K562 (cell line): ENCODE measurements at regions not wholly inside any gene's neighbourhood (a gene's known extent, or its start where the extent isn't known, plus 50 kb on each side); places are given as distances from the start of the nearest gene placed in this dataset.

Source experiments
- ATAC-seq: fragments of 200-7000 bp; cut with Tn5 transposase; 3 replicates; pipeline ENCODE4 v1.9.1; 2020; ENCODE audit warnings: moderate library complexity
- BruUV-seq: library from RNA; stranded (reverse); fragments of 400-500 nt; replicated peaks from 2 replicates; lab custom pipeline; 2021; lab: Mats Ljungman, UMichigan
- CTCF ChIA-PET: fragments of 300-600 bp; formaldehyde crosslinking; extraction: SDS; loops from one replicate; lab custom pipeline; 2021; ENCODE audit warnings: low intra/inter-chr PET ratio; lab: Yijun Ruan, JAX
- POLR2A ChIA-PET: fragments of 300-600, 350-650 bp; sonication (Branson Sonifier 250); formaldehyde crosslinking; extraction: SDS; loops from one replicate; lab custom pipeline; 2021; ENCODE audit warnings: antibody characterized with exemption, inconsistent platforms; lab: Yijun Ruan, JAX
- DNase-seq, 4 experiments: peaks; one replicate each; pipeline versions ENCODE4 v3.0.0 to v3.0.0-alpha.2; 2011 to 2018; ENCODE audit warnings: low spot score in 3 of 4, mixed read lengths in 3 of 4; ENCODE audit errors: extremely low read depth in 1 of 4
- FAIRE-seq: peaks from 2 replicates; lab custom pipeline; 2011; peaks lifted over from hg19 to GRCh38; lab: Jason Lieb, UNC
- H2AFZ ChIP-seq: 2 replicates; pipeline ENCODE4 v1.6.0; 2011; ENCODE audit warnings: low read depth, low read length, control low read depth, inconsistent platforms
- H3K27ac ChIP-seq: fragments of 200-600 bp; 3 replicates; pipeline ENCODE4 v1.8.0; 2011; ENCODE audit warnings: low read depth, mild to moderate bottlenecking, control low read depth, inconsistent platforms, low read length, moderate library complexity, mixed read lengths; ENCODE audit errors: extremely low read depth
- H3K27me3 ChIP-seq, 2 experiments: fragments of 300-600 bp in 1 of 2; 2 replicates in 1 of 2; 3 replicates in 1 of 2; pipeline versions ENCODE4 v1.6.0 to v1.8.0; 2011; ENCODE audit warnings: inconsistent platforms in 2 of 2, low read length in 2 of 2, mild to moderate bottlenecking in 1 of 2, mixed read lengths in 1 of 2, moderate library complexity in 1 of 2; ENCODE audit not compliant: control insufficient read depth in 2 of 2, insufficient read depth in 2 of 2
- H3K36me3 ChIP-seq: fragments of 300-600 bp; 3 replicates; pipeline ENCODE4 v1.8.0; 2011; ENCODE audit warnings: mild to moderate bottlenecking, low read length, inconsistent platforms; ENCODE audit not compliant: control insufficient read depth, insufficient read depth
- H3K4me1 ChIP-seq, 2 experiments: fragments of 200-600 bp in 1 of 2; replicated peaks in 1 of 2; 2 replicates in 1 of 2; 3 replicates in 1 of 2; pipeline versions ENCODE4 v1.5.1 to v1.8.0; 2011; ENCODE audit warnings: inconsistent platforms in 2 of 2, low read length in 2 of 2, mild to moderate bottlenecking in 1 of 2, mixed read lengths in 1 of 2, moderate library complexity in 1 of 2; ENCODE audit not compliant: control insufficient read depth in 2 of 2, insufficient read depth in 2 of 2
- H3K4me2 ChIP-seq: 2 replicates; pipeline ENCODE4 v1.6.1; 2011; ENCODE audit warnings: low read length, control low read depth, inconsistent platforms, mixed read lengths; ENCODE audit not compliant: insufficient read depth
- H3K4me3 ChIP-seq: fragments of 200-600 bp; sonication (generic), shearing (Covaris generic); 2 replicates; pipeline ENCODE4 v1.5.1; 2016; ENCODE audit warnings: control low read depth, inconsistent platforms
- H3K79me2 ChIP-seq: fragments of 200-600 bp; 3 replicates; pipeline ENCODE4 v1.8.0; 2011; ENCODE audit warnings: low read length, inconsistent platforms; ENCODE audit not compliant: control insufficient read depth, insufficient read depth
- H3K9ac ChIP-seq, 2 experiments: 2 replicates each; pipeline versions ENCODE4 v1.6.0 to v1.6.1; 2011; ENCODE audit warnings: low read depth in 2 of 2, low read length in 2 of 2, control low read depth in 1 of 2, inconsistent platforms in 1 of 2, mild to moderate bottlenecking in 1 of 2, mixed read lengths in 1 of 2; ENCODE audit not compliant: insufficient read depth in 1 of 2
- H3K9me1 ChIP-seq: one replicate; pipeline ENCODE4 v1.6.0; 2011; ENCODE audit warnings: inconsistent platforms, mild to moderate bottlenecking, low read length, moderate library complexity; ENCODE audit not compliant: control insufficient read depth, insufficient read depth
- H3K9me3 ChIP-seq: replicated peaks from 2 replicates; pipeline ENCODE4 v1.5.1; 2011; ENCODE audit warnings: low read depth, low read length, inconsistent platforms; ENCODE audit not compliant: control insufficient read depth, insufficient read depth
- H4K20me1 ChIP-seq: replicated peaks from 2 replicates; pipeline ENCODE4 v1.6.1; 2011; ENCODE audit warnings: low read length, inconsistent platforms, mixed read lengths; ENCODE audit not compliant: control insufficient read depth, insufficient read depth
- ETS1 ChIP-seq: conservative IDR thresholded peaks from 2 replicates; pipeline ENCODE4 v1.6.1; 2011; ENCODE audit warnings: low read depth, mild to moderate bottlenecking, low read length; ENCODE audit not compliant: control insufficient read depth
- HSF4 ChIP-seq: fragments of 250-450 bp; sonication (Bioruptor Pico); IDR thresholded peaks from 2 replicates; pipeline ENCODE4 v2.1.2; 2022; ENCODE audit warnings: mild to moderate bottlenecking, moderate library complexity, borderline replicate concordance
- NFRKB ChIP-seq: fragments of 450-650 bp; IDR thresholded peaks from 2 replicates; pipeline ENCODE4 v1.6.1; 2016; ENCODE audit warnings: low read depth
- PML ChIP-seq: IDR thresholded peaks from 2 replicates; pipeline ENCODE4 v1.6.1; 2012; ENCODE audit warnings: low read length, inconsistent platforms
- SAFB ChIP-seq: fragments of 200-400 bp; formaldehyde crosslinking; IDR thresholded peaks from 2 replicates; pipeline ENCODE4 v1.6.1; 2017; ENCODE audit warnings: low read depth, low read length, borderline replicate concordance
- SIRT6 ChIP-seq: IDR thresholded peaks from one replicate; pipeline ENCODE4 v1.6.1; 2012; ENCODE audit warnings: low read depth, mild to moderate bottlenecking, control low read depth, inconsistent platforms, low read length, moderate library complexity
- SMARCA5 ChIP-seq: fragments of 450-650 bp; IDR thresholded peaks from 2 replicates; pipeline ENCODE4 v1.6.1; 2016
- TCF7 ChIP-seq: sonication (generic); IDR thresholded peaks from 2 replicates; pipeline ENCODE4 v1.6.1; 2016; ENCODE audit warnings: antibody characterized with exemption, borderline replicate concordance
- ZBTB49 ChIP-seq: sonication (generic); formaldehyde crosslinking; IDR thresholded peaks from 2 replicates; pipeline ENCODE4 v1.8.0; 2022; ENCODE audit warnings: missing genetic modification reagents, mild to moderate bottlenecking, borderline replicate concordance
- ZFP91 ChIP-seq: sonication (generic); formaldehyde crosslinking; IDR thresholded peaks from 2 replicates; pipeline ENCODE4 v1.8.0; 2022; ENCODE audit warnings: mild to moderate bottlenecking, missing genetic modification reagents
- WGBS: fragments of 100-300 bp; shearing (Covaris generic); methylation state at CpG from one replicate; pipeline ENCODE4 v1.1.6; 2016; ENCODE audit warnings: low coverage, mixed read lengths; ENCODE audit not compliant: insufficient coverage; ENCODE audit errors: missing lambda C conversion rate; 5-methylcytosine and 5-hydroxymethylcytosine counted together
- in situ Hi-C: fragments of 300-500 bp; cut with MboI; formaldehyde crosslinking; loops from 4 replicates; pipeline ENCODE4 v1.15.0; 2018; ENCODE audit warnings: inconsistent platforms, mixed read lengths
- intact Hi-C: fragments of 100-400 bp; cut with micrococcal nuclease; formaldehyde crosslinking; loops from 2 replicates; pipeline ENCODE4 v1.14.2; 2022
- TF ChIP-seq, protein P1 (sequence below): sonication (generic); formaldehyde crosslinking; IDR thresholded peaks from 2 replicates; pipeline ENCODE4 v1.8.0; 2022; ENCODE audit warnings: mild to moderate bottlenecking, missing genetic modification reagents
- TF ChIP-seq, protein P2 (sequence below): fragments of 200-800 bp; sonication (Bioruptor generic); IDR thresholded peaks from 2 replicates; pipeline ENCODE4 v1.6.1; 2017; ENCODE audit warnings: missing genetic modification characterization, missing compliant biosample characterization

- no peaks in the 10 kb centered on the region for H3K9me1 ChIP-seq
- no peaks in the 10 kb centered on the region for H3K79me2 ChIP-seq
- no peaks in the 10 kb centered on the region for H3K36me3 ChIP-seq
- BruUV-seq = no TSS peak
- H4K20me1 ChIP-seq = no peaks in the 10 kb centered on the region
- H3K4me2 ChIP-seq = no peak overlapping the region
- ATAC-seq = no peak
- CTCF ChIA-PET = no interaction called here
- no peak for FAIRE-seq
- H3K4me1 ChIP-seq = no peaks in the 10 kb centered on the region
- DNase-seq = no peak
- intact Hi-C loops = no loop called here
- POLR2A ChIA-PET = interaction anchor here (1.1 kb wide), 1 partner anchor 31 kb away, joined by 3 read pairs; no protein-coding TSS in a partner anchor
- H3K9me3 ChIP-seq = no peaks in the 10 kb centered on the region
- in situ Hi-C loops = no loop called here
- H3K27ac ChIP-seq = no peak overlapping the region
- H3K27me3 ChIP-seq = no peaks in the 10 kb centered on the region; a peak in 1 of 5 replicates
- 0% methylated on average over 3 of the region's 3 CpGs for WGBS
- H3K9ac ChIP-seq = no peak overlapping the region
- H3K4me3 ChIP-seq = no peak overlapping the region
- H2AFZ ChIP-seq = no peak overlapping the region
- TF ChIP-seq NFRKB = no peak
- no peak for TF ChIP-seq SIRT6
- TF ChIP-seq PML = no peak
- TF ChIP-seq HSF4 (CRISPR knock-in tag) = no peak
- no peak for TF ChIP-seq SMARCA5
- TF ChIP-seq ZBTB49 (CRISPR knock-in tag) = no peak
- no peak for TF ChIP-seq ZFP91 (CRISPR knock-in tag)
- TF ChIP-seq SAFB = no peak
- TF ChIP-seq TCF7 = no peak
- TF ChIP-seq, protein P1, sequence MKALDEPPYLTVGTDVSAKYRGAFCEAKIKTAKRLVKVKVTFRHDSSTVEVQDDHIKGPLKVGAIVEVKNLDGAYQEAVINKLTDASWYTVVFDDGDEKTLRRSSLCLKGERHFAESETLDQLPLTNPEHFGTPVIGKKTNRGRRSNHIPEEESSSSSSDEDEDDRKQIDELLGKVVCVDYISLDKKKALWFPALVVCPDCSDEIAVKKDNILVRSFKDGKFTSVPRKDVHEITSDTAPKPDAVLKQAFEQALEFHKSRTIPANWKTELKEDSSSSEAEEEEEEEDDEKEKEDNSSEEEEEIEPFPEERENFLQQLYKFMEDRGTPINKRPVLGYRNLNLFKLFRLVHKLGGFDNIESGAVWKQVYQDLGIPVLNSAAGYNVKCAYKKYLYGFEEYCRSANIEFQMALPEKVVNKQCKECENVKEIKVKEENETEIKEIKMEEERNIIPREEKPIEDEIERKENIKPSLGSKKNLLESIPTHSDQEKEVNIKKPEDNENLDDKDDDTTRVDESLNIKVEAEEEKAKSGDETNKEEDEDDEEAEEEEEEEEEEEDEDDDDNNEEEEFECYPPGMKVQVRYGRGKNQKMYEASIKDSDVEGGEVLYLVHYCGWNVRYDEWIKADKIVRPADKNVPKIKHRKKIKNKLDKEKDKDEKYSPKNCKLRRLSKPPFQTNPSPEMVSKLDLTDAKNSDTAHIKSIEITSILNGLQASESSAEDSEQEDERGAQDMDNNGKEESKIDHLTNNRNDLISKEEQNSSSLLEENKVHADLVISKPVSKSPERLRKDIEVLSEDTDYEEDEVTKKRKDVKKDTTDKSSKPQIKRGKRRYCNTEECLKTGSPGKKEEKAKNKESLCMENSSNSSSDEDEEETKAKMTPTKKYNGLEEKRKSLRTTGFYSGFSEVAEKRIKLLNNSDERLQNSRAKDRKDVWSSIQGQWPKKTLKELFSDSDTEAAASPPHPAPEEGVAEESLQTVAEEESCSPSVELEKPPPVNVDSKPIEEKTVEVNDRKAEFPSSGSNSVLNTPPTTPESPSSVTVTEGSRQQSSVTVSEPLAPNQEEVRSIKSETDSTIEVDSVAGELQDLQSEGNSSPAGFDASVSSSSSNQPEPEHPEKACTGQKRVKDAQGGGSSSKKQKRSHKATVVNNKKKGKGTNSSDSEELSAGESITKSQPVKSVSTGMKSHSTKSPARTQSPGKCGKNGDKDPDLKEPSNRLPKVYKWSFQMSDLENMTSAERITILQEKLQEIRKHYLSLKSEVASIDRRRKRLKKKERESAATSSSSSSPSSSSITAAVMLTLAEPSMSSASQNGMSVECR (CRISPR knock-in tag) = no peak
- TF ChIP-seq, protein P2, sequence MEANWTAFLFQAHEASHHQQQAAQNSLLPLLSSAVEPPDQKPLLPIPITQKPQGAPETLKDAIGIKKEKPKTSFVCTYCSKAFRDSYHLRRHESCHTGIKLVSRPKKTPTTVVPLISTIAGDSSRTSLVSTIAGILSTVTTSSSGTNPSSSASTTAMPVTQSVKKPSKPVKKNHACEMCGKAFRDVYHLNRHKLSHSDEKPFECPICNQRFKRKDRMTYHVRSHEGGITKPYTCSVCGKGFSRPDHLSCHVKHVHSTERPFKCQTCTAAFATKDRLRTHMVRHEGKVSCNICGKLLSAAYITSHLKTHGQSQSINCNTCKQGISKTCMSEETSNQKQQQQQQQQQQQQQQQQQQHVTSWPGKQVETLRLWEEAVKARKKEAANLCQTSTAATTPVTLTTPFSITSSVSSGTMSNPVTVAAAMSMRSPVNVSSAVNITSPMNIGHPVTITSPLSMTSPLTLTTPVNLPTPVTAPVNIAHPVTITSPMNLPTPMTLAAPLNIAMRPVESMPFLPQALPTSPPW (CRISPR knock-in tag) = no peak
- no peak for TF ChIP-seq ETS1
Observed at GRCh38 chr7:47154791-47155190, 427.1 kb downstream of the TNS3 start.
